GM12878 (cell line): ENCODE measurements at regions not wholly inside any gene's neighbourhood (a gene's known extent, or its start where the extent isn't known, plus 50 kb on each side); places are given as distances from the start of the nearest gene placed in this dataset.

Experiments
- BACH1 ChIP-seq: fragments of 450-650 bp; IDR thresholded peaks from 2 replicates; pipeline ENCODE4 v1.6.1; 2017; ENCODE audit warnings: mild to moderate bottlenecking, borderline replicate concordance
- BMI1 ChIP-seq: fragments of 450-650 bp; IDR thresholded peaks from 2 replicates; pipeline ENCODE4 v1.6.1; 2016; ENCODE audit warnings: mild to moderate bottlenecking, moderate library complexity, borderline replicate concordance
- EGR1 ChIP-seq, 2 experiments: IDR thresholded peaks; 1 replicate in 1 of 2; 2 replicates in 1 of 2; pipeline ENCODE4 v1.6.1; 2011 to 2012; ENCODE audit warnings: low read depth in 2 of 2, low read length in 2 of 2, borderline replicate concordance in 1 of 2, mild to moderate bottlenecking in 1 of 2, moderate library complexity in 1 of 2
- PKNOX1 ChIP-seq: fragments of 450-650 bp; IDR thresholded peaks from 2 replicates; pipeline ENCODE4 v1.6.1; 2016; ENCODE audit warnings: mild to moderate bottlenecking
- POLR2A ChIP-seq: IDR thresholded peaks from 2 replicates; pipeline ENCODE4 v1.6.1; 2011; ENCODE audit warnings: low read depth, mild to moderate bottlenecking, low read length
- POLR2AphosphoS5 ChIP-seq: IDR thresholded peaks from 2 replicates; pipeline ENCODE4 v1.6.1; 2011; ENCODE audit warnings: mild to moderate bottlenecking, low read length, inconsistent platforms
- SMARCA5 ChIP-seq: fragments of 450-650 bp; IDR thresholded peaks from 2 replicates; pipeline ENCODE4 v1.6.1; 2017; ENCODE audit warnings: mild to moderate bottlenecking
- SP1 ChIP-seq: IDR thresholded peaks from one replicate; pipeline ENCODE4 v1.6.1; 2011; ENCODE audit warnings: low read depth, low read length
- TAF1 ChIP-seq: IDR thresholded peaks from 2 replicates; pipeline ENCODE4 v1.6.1; 2011; ENCODE audit warnings: mild to moderate bottlenecking, low read depth, low read length, borderline replicate concordance
- ZNF274 ChIP-seq: IDR thresholded peaks from one replicate; pipeline ENCODE4 v1.8.0; 2011; ENCODE audit not compliant: insufficient read length, insufficient read depth
- ZNF384 ChIP-seq: IDR thresholded peaks from 2 replicates; pipeline ENCODE4 v1.6.1; 2012; ENCODE audit warnings: low read depth, mild to moderate bottlenecking, low read length, improper control_type of control experiment, borderline replicate concordance
- TF ChIP-seq, protein P1 (sequence below): fragments of 450-650 bp; IDR thresholded peaks from 2 replicates; pipeline ENCODE4 v1.6.1; 2016; ENCODE audit warnings: mild to moderate bottlenecking, moderate library complexity, borderline replicate concordance
- TF ChIP-seq, protein P2 (sequence below), 3 experiments: IDR thresholded peaks in 2 of 3; conservative IDR thresholded peaks in 1 of 3; 2 replicates each; pipeline ENCODE4 v1.5.1; 2011; ENCODE audit warnings: low read depth in 3 of 3, low read length in 3 of 3, mild to moderate bottlenecking in 3 of 3, control low read depth in 2 of 3, moderate library complexity in 2 of 3, inconsistent platforms in 1 of 3, mixed read lengths in 1 of 3; ENCODE audit not compliant: control insufficient read depth in 2 of 3, insufficient read depth in 1 of 3; ENCODE audit errors: extremely low read depth in 1 of 3
- TF ChIP-seq, protein P3 (sequence below): IDR thresholded peaks from 2 replicates; pipeline ENCODE4 v1.6.1; 2012; ENCODE audit warnings: mild to moderate bottlenecking, low read depth, low read length

GRCh38 chr13:106377341-106377740 is 158.1 kb downstream of the EFNB2 start:
- TF ChIP-seq POLR2A (no peak), POLR2AphosphoS5 (no peak), BACH1 (no peak), SP1 (no peak), EGR1 (IDR thresholded peaks at IDR 0.05; ENCODE audit: borderline replicate concordance in 1 of 2, low read depth in 2 of 2, low read length in 2 of 2) (no peak), PKNOX1 (no peak), TAF1 (no peak), SMARCA5 (no peak), ZNF274 (no peak), BMI1 (no peak), ZNF384 (no peak)
- TF ChIP-seq, protein P1, sequence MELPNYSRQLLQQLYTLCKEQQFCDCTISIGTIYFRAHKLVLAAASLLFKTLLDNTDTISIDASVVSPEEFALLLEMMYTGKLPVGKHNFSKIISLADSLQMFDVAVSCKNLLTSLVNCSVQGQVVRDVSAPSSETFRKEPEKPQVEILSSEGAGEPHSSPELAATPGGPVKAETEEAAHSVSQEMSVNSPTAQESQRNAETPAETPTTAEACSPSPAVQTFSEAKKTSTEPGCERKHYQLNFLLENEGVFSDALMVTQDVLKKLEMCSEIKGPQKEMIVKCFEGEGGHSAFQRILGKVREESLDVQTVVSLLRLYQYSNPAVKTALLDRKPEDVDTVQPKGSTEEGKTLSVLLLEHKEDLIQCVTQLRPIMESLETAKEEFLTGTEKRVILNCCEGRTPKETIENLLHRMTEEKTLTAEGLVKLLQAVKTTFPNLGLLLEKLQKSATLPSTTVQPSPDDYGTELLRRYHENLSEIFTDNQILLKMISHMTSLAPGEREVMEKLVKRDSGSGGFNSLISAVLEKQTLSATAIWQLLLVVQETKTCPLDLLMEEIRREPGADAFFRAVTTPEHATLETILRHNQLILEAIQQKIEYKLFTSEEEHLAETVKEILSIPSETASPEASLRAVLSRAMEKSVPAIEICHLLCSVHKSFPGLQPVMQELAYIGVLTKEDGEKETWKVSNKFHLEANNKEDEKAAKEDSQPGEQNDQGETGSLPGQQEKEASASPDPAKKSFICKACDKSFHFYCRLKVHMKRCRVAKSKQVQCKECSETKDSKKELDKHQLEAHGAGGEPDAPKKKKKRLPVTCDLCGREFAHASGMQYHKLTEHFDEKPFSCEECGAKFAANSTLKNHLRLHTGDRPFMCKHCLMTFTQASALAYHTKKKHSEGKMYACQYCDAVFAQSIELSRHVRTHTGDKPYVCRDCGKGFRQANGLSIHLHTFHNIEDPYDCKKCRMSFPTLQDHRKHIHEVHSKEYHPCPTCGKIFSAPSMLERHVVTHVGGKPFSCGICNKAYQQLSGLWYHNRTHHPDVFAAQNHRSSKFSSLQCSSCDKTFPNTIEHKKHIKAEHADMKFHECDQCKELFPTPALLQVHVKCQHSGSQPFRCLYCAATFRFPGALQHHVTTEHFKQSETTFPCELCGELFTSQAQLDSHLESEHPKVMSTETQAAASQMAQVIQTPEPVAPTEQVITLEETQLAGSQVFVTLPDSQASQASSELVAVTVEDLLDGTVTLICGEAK, result no peak
- TF ChIP-seq, protein P2, sequence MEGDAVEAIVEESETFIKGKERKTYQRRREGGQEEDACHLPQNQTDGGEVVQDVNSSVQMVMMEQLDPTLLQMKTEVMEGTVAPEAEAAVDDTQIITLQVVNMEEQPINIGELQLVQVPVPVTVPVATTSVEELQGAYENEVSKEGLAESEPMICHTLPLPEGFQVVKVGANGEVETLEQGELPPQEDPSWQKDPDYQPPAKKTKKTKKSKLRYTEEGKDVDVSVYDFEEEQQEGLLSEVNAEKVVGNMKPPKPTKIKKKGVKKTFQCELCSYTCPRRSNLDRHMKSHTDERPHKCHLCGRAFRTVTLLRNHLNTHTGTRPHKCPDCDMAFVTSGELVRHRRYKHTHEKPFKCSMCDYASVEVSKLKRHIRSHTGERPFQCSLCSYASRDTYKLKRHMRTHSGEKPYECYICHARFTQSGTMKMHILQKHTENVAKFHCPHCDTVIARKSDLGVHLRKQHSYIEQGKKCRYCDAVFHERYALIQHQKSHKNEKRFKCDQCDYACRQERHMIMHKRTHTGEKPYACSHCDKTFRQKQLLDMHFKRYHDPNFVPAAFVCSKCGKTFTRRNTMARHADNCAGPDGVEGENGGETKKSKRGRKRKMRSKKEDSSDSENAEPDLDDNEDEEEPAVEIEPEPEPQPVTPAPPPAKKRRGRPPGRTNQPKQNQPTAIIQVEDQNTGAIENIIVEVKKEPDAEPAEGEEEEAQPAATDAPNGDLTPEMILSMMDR (IDR thresholded peaks at IDR 0.05 in 2 of 3, conservative IDR thresholded peaks at IDR 0.05 in 1 of 3; ENCODE audit: control insufficient read depth in 2 of 3, extremely low read depth in 1 of 3, insufficient read depth in 1 of 3, low read depth in 3 of 3, low read length in 3 of 3), result no peak
- TF ChIP-seq, protein P3, sequence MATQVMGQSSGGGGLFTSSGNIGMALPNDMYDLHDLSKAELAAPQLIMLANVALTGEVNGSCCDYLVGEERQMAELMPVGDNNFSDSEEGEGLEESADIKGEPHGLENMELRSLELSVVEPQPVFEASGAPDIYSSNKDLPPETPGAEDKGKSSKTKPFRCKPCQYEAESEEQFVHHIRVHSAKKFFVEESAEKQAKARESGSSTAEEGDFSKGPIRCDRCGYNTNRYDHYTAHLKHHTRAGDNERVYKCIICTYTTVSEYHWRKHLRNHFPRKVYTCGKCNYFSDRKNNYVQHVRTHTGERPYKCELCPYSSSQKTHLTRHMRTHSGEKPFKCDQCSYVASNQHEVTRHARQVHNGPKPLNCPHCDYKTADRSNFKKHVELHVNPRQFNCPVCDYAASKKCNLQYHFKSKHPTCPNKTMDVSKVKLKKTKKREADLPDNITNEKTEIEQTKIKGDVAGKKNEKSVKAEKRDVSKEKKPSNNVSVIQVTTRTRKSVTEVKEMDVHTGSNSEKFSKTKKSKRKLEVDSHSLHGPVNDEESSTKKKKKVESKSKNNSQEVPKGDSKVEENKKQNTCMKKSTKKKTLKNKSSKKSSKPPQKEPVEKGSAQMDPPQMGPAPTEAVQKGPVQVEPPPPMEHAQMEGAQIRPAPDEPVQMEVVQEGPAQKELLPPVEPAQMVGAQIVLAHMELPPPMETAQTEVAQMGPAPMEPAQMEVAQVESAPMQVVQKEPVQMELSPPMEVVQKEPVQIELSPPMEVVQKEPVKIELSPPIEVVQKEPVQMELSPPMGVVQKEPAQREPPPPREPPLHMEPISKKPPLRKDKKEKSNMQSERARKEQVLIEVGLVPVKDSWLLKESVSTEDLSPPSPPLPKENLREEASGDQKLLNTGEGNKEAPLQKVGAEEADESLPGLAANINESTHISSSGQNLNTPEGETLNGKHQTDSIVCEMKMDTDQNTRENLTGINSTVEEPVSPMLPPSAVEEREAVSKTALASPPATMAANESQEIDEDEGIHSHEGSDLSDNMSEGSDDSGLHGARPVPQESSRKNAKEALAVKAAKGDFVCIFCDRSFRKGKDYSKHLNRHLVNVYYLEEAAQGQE, result no peak
